NCI-H82 treated with DMSO at 0.1 percent for 48 hours (cell line): ENCODE measurements at regions not wholly inside any gene's neighbourhood (a gene's known extent, or its start where the extent isn't known, plus 50 kb on each side); places are given as distances from the start of the nearest gene placed in this dataset.

Experiments
- DNase-seq: peaks from one replicate; lab custom pipeline; 2025; ENCODE audit not compliant: unreplicated experiment; lab: John Stamatoyannopoulos, UW

DNA sequence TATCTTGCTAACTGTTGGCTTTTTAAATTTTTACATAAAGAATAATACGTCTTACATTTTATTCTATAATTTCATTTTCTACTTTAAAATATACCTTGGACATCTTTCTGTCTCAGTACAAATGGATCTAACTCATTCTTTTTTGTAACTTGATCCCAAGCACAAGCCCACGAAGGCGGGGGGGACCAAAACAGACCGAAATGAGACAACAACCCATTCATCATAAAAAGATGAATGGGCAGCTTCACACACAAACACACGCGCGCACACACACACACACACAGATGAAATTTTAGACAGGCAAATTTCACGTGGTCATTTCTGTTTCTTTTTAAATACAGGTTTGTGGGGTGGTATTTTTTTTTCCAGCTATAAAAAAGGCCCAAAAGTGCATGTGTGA is 271.3 kb upstream of the TOPAZ1 start:
- DNase-seq = no peak

DNA sequence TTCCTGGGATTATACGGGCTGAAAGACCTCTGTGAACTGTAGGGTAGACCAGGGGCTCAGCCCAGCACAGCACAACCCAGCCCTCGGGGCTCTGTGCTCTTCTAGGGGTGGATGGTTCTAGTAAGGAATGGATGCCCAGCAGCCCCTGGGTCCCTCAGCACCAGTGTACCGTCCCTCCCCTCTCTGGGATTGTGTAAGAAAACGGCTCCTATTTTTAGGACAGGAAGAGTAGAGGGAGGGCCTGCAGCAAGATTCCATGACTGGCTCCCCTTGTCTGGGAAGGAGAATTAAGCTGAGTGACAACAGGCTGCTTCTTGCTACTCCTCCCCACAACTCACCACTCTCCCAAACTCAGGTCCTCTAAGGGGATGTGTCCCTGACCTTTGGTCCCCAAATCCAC is 270.8 kb upstream of the TOPAZ1 start:
- DNase-seq = no peak

DNA sequence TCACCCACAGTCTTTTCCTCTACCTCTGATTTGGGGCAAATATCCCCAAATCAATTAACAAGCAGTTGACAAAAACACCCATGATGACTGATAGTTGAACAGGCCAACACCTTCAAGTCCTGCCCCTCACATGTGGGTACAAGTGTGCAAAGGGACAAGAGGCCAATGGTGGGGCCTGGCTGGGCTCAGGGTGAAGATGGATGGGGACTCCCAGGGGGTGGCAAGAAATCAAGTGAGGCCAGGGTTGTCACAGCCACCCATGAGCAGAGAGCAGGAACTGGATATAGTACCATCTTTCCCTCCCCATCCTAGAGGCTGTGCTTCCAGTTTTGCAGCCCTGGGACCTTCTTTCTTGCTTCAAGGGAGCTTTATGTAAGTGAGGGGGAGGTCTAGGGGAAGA is 270.2 kb upstream of the TOPAZ1 start:
- DNase-seq = no peak

DNA sequence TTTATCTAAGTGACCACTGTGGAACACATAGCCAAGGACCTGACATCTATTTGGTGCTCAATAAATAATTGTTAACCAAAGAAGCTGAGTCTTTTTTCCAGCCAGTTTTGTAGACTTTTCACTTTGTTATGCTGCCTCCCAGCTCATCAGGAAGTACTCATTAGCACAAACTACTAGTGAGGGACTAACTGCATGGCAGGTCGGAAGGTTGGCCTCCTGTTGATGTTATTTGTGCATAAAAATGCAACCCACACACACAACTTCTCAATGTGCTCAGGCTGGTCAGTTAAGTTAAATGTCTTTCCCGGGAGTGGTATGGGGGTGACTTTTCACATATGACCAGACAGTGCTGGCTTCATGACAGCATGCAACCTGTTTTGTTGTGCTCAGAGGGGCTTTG is 263.0 kb upstream of the TOPAZ1 start:
- DNase-seq = no peak

DNA sequence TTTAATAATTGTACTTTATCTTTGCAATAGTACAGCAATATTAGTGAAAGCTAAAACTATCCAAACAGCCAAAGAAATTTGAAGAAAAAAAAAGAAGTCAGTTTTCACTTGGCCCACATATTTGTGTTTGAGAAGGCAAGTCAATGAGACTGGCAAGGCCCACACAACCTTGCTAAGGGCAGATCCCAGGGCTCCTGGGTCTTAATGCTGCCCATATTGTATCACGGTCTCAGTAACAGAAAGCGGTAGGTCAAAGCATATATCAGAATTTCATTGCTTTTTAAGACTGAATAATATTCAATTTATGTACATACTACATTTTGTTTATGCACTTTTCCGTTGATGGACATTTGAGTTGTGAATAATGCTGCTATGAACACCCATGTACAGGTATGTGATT is 262.0 kb upstream of the TOPAZ1 start:
- DNase-seq = no peak

DNA sequence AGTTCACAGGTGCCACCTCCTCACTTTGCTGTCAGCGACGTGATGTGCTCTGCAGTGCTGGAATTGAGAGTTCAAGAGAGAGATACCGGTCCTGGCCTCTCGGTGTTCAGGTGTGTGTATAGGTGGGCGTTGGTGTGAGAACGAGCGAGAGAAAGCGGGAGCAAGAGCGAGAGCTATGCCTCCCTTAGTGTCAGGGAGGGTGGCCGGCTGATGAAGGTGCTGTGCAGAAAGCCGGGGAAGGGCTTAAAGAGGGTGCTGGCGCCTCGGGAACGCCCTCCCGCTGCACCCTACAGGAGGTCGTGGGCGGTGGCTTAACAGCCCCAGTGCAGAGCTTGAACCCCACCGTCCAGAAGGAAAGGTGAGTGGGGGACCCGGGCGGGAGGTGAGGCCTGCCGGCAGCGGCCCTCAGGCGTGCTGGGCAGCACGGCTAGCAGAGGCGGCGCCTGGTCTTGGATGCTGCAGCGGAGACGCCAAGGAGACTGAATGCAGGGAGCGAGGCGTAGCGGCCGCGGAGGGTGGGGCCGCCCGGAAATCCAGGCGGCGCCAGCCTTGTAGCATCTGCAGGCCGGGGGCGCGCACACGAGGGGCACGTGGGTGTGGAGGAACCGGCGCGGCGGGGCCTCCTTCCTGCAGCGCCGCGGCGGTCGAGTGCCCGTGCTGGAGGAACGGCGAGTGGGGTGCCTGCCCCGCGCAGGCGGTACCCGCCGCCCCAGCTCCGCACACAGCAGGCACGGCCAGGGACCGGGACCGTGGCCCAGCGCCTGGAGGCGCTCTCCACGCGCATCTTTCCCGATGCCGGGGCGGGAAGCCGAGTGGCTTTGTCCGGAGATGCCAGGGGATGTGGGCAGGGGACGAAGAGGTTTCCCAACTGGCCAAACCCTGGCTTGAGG is 246.8 kb upstream of the TOPAZ1 start:
- DNase-seq = peak; percentile 6

DNA sequence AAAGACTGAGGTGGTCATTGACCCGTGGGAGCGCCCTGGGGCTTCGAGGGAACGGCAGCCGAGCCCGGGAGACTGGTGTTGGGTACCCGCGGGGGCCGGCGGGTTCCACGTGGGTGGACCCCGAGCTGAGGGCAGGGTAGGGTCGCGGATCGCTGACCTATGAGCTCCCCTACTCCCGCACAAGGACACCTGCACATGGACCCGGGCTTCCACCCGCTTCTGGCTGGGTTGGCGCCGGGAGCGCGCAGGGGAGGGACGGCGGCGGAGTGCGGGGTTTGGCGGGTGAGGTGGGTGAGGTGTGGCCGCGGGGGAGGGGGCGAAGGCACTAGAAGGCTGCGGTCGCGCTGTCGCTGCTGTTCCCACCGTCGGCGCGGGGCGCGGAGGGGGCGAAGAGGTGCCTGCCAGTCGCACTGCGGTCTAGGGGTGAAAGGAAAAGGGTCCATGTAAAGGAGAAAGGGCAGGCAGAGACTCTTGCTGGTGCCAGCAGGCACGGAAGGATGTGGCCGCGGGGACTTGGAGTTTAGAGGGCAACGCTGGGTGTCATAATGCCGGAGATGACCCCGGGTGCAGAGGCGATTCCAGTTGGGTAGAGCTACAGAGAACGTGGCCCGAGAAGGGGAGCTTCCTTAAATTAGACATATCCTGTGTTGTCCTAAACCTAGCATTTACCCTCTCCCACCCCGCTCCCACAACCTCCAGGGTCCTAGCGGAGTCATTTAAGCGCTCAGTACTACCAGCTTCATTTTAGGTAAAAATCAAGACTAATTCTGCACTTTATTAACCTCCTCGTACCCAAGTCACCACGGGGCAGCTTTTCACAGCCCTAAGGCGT is 245.9 kb upstream of the TOPAZ1 start:
- no peak for DNase-seq

DNA sequence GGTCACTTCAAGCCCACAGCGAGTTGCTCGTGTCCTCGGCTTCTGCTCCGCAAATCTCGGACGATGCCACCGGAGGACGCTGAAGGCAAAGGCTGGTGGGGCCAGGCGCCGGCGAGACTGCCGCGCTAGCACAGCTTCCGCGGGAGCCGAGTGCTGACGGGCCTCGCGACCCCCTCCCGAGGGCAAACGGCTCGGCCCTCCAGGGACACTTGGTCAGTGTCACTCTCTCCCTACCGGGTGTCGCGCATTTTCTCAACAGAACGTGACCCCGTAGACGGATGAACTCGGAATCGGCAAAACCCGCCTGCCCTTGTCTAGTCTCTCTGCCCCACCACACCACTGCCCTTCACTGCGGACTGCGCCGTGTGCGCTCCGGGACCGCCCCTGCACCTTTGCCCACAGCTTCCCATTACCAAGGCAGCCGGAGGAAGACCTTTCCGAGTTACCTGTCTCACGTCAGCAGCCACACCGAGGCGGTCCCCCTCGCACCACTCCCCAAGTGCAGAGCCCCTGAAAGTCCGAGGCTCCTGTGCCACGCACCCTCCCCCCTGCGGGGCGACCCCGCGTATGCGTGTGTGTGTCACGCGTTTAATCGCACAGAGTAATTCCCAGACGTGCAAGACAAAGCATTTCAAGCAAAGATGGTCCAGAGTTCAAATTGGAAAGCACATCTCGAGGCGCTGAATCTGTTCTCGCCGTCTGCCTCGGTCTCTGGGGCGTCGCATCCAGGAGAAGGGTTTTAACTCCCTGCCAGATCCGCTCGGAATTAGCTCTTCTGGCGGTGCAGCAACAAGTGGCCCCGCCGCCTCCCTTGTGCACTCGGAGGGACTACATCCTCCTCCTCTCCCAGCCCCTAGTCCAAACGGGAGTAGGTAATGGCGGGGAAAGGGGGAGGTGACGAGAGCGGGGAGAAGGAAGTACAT is 245.0 kb upstream of the TOPAZ1 start:
- peak; percentile 8 for DNase-seq

DNA sequence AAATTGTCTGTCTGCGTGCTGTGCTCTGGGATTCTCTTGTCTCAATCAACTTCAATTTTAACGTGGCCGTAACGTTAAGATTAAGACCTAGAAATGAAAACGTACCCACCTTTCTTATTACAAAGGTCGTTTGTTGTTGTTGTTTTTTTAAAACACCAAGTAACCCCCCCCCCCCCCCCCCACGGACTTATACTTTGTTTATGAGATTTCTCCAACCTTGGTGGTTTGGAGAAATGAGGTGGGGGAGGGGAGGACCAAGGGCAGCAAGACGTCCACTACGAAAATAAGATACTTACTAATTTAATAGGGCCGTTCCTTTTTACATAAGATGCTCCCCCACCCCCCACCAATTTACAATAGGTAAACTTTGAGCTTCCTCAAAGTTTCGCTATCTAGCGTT is 244.4 kb upstream of the TOPAZ1 start:
- no peak for DNase-seq

DNA sequence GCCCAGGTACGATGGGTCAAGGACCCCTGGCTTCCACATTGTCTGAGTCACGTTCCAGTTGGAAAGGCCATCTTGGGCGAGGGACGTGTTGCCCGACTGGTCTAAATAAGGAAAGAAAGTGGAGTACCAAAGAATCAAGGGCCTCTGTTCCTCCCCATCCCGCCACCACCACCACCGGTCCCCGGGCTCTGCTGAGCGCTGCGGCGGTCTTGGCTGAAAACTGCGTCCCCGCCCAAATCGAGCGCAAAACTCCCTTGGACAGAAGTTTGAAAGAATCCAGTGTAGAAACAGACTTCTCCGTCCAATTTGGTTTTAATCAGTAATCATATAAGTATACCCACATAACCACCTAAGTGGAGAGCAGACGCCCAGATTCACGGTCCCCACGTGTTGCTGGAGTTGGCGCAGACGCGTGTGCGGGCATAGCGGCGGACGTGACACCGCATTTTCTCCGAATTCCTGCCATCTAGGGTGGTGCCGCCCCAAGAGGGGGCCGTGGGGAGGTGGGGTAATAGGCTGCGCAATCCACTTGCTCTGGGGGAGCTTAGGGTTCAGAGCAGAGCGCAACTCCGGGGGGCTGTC is 243.8 kb upstream of the TOPAZ1 start:
- DNase-seq = no peak

DNA sequence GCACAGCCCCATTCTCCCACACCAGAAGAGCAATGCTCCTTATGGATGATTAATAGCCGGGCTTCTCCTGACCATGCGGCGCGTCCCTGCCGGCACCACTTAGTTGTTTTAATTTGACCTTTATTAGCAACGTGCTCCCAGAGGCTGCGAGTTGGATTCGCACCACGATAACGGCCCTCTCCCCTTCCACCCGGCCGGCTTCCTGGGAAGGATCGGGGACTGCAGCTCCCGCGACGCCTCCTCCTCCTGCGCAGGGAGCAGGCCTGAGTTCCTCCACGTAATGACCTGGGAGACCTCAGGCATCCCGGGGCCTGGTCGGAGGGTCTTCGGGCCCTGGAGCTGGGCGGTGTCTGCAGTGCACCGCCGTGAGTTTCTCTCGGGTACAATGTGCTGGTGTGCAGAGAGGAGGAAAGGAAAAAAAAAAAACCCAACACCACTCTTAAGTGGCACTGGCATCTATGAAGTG is 243.3 kb upstream of the TOPAZ1 start:
- DNase-seq = no peak

DNA sequence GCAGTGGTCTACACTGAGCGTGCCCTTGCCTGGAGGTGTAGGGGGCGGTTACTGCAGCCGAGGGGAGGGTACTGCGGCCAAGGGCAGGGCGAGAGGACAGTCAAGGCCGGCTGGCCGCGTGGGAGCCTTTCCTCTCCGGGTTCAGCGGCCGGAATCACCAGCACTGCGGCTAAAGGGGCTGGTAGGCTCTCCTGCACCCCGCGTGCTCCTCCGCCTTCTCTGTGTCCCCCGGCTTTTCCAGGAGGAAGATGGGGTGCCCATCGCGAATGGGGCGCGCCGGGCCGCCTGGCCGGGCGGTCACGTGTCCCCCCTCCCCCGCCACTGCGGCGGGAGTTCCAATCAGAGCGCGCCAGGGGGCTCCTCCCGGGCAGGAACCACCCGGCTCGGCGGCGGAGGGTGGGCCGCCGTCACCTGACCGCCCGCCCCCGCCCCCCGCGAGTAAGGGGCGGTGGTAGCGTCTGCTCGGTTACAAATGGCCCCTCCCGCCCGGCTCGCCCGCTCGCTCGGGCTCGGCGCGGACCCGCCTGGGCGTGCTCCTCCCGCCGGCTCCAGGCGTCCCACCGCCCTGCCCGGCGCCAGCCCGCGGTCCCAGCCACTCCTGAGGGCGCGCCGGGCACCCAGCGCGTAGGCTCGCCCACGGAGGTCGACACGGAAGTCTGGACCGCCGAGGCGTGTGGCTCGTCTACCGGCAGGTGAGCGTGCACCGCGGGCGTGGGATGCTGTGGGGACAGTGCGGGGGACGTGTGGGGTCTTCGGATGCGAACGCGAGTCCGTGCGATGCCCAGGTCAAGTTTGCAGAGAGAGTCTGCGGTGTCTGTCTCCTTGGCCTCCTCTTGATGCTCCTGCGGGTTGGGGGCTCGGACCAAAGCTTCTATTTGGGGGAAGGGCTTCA is 242.6 kb upstream of the TOPAZ1 start:
- peak; percentile 47 for DNase-seq

DNA sequence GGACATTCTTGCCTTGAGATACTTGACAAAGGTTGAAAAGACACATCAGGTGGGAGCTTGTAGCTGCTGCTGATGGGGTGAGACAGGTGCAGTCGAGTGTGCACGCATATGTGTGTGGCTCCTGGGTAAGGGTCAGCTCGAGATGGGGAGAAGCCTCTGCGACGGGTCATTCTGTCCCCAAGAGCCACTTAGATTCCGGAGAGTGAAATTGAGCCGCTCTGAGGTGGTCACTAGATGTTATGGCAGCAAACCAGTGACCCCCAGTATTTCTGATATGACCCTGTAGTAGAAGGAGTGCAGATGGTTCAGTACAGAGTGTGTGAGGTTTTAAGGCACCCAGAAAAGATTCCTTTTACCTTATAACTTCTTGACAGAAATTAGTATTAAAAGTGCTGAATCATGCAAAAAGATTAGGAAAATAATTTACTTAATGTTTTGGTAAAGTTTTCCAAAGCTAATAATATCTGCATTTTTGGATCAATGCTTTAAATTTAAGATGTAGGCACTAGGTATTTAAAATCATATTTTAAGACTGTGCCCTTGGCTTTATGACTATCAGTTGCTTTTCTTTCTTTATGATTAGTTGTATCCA is 241.9 kb upstream of the TOPAZ1 start:
- DNase-seq = no peak

DNA sequence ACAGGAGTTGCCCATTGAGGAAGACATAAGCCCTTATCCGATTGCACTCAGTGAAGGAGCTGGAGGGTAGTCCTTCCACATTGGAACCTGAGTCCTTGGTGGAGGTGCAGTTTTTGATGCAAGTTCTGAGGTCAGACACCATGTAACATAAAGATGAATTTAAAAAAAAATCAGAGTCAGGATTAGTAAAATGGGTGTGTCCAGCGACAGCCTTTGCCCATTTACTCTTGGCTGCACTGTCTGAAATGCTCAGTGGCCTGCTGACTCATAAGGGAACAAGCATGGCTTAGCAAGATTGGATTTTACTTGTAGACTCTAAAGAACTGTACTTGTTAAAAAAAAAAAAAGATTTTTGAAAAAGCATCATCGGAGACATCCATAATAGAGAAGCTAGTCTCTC is 241.1 kb upstream of the TOPAZ1 start:
- DNase-seq = no peak

DNA sequence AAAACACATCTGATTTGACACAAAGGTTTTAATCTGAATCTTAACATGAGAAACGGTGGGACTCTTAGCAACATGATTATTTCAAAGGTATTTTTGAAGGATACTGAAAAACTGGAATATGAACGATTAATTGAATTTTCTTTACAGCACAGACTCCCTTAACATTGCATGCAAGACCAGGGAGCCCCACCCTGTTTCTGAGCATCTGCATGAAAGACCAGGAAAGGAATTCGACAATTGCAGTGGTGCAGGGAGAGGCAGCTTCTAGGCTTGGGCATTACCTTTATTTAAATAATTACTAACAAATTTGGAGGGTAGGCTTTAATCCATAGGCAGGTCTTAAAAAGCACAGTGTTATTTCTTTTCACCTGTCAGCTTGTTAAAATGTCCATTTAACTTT is 240.6 kb upstream of the TOPAZ1 start:
- DNase-seq = no peak

DNA sequence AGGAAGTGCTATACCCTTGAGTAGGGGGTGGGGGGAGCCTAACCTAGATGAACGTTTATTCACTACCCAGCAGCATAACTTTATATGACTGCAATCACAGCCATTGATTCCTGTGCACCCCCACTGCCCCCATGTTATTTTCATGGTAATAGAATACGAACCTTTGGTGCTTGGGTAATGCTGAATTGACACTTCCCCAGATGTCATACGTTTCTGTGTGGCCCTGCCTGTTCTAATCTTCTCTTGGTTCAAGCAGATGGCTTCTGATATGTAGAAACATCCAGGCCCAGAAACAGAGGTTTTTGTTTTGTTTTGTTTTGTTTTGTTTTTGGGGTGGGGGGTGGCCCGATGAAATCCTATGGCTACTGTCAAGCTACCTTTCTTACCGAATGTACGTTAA is 237.9 kb upstream of the TOPAZ1 start:
- no peak for DNase-seq

DNA sequence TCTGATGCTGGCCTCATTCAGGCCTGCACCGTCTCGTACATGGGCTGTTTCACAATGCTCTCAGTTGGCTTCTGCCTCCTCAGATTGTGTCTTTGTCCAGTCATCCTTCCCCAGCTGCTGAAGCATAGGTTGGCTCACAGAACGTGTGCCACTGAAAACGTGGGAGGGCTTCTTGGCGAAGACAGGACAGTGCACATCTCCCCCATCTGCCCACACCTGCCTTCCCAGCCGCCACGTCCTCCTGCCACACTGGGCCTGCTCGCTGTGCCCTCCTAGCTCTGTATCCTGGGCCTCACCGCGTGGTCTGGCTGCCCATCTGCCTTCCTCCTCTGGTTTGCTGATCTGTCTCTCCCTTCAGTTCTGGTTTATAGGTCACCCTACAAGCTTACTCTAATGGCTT is 230.0 kb upstream of the TOPAZ1 start:
- DNase-seq = no peak

DNA sequence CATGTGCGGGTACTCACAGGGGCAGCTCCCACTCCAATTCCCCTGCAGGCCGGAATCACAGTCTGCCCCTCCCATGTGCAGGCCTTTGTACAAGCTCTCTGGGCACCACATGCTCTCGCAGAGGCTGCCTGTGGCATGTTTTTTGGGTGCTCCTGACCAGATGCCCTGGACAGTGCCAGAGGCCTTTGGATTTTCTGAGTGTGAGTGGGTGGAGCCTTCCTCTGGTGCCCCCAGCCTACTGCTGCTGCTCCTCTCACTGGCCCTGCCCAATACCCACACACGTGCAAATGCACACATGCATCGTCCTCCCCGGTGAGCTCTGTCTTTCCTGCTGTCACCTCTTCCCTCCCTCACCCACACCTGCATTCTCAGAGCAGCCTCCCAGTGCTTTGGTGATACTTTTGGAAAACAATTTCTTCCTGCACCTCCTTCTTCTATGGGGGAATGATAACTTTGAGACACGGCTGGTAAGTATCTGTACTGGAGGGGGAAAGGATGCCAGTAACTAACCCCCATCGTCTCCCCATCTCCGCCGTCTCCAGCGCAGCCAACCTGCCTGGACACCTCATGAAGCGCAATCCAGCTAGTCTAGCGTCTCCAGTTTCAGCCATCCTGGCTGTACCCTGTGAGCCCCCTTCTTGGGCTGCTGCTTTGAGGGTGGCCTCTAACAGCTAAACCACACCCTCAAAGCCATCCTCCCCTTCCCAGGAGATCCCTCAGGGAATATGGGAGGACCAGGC is 229.4 kb upstream of the TOPAZ1 start:
- no peak for DNase-seq

DNA sequence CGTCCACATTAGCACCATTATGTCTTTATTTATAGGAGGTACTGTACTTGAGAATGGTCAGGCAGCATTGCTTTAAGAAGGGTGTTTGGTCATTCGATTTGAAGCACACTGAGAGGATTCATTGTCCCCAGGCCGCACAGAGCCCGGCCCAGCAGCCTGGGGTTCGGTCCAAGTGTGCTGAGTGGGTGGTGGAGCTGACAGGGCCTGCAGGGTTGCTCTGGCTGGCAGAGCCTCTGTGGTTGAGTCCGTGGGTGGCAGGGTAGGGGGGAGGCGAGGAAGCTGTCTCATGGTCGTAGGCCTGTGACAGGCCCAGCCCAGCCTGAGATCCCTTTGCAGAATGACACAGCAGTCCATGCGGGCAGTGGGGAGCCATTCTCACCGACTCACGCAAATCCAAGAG is 227.7 kb upstream of the TOPAZ1 start:
- no peak for DNase-seq
